Duodenal mucosa (tissue), 2 donors: ENCODE measurements at regions not wholly inside any gene's neighbourhood (a gene's known extent, or its start where the extent isn't known, plus 50 kb on each side); places are given as distances from the start of the nearest gene placed in this dataset.

Source experiments
- H3K27ac ChIP-seq: one replicate; pipeline ENCODE4 v1.7.0; 2013; ENCODE audit warnings: low read depth, low read length
- H3K27me3 ChIP-seq, 2 donors: one replicate each; pipeline ENCODE4 v1.7.0; 2013; ENCODE audit warnings: low read length in 2 of 2, control low read depth in 1 of 2; ENCODE audit not compliant: insufficient read depth in 2 of 2, control insufficient read depth in 1 of 2
- H3K36me3 ChIP-seq, 2 donors: one replicate each; pipeline ENCODE4 v1.7.0; 2013; ENCODE audit warnings: low read length in 2 of 2, control low read depth in 1 of 2; ENCODE audit not compliant: insufficient read depth in 2 of 2, control insufficient read depth in 1 of 2
- H3K4me1 ChIP-seq, 2 donors: one replicate each; pipeline ENCODE4 v1.7.0; 2013; ENCODE audit warnings: low read length in 2 of 2, control low read depth in 1 of 2; ENCODE audit not compliant: insufficient read depth in 2 of 2, control insufficient read depth in 1 of 2
- H3K4me3 ChIP-seq, 2 donors: one replicate each; pipeline ENCODE4 v1.7.0; 2013; ENCODE audit warnings: low read length in 2 of 2, low read depth in 1 of 2
- H3K9ac ChIP-seq, 2 donors: one replicate each; pipeline ENCODE4 v1.7.0; 2013; ENCODE audit warnings: low read length in 2 of 2, low read depth in 1 of 2
- H3K9me3 ChIP-seq, 2 donors: one replicate each; pipeline ENCODE4 v1.7.0; 2013; ENCODE audit warnings: low read length in 2 of 2, control low read depth in 1 of 2; ENCODE audit not compliant: control insufficient read depth in 1 of 2

DNA sequence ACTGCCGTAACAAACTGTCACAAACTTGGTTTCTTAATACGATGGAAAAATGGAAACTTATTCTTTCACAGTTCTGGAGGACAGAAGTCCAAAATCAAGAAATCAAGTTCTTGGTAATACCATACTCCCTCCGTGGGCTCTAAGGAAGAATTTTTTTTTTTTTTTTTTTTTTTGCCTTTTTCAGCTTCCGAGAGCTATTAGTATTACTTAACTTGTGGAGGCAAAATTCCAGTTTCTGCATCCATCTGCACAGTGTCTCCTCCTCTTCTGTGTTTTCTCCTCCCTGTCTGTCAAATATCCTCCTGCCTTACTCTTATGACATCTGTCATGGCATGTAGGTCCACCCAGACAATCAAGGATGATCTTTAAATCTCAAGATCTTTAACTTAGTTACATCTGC, 426.6 kb downstream of the SPRY1 start:
- Histone ChIP-seq H3K4me3 (no peak overlapping the region), H3K36me3 (no peaks in the 10 kb centered on the region), H3K27me3 (no peaks in the 10 kb centered on the region), H3K27ac (no peak overlapping the region), H3K9me3 (no peaks in the 10 kb centered on the region), H3K9ac (no peak overlapping the region), H3K4me1 (no peaks in the 10 kb centered on the region)

- Histone ChIP-seq H3K9ac (no peak overlapping the region), H3K27ac (no peak overlapping the region), H3K4me1 (no peaks in the 10 kb centered on the region), H3K36me3 (no peaks in the 10 kb centered on the region), H3K4me3 (no peak overlapping the region), H3K9me3 (no peaks in the 10 kb centered on the region), H3K27me3 (no peaks in the 10 kb centered on the region)
Observed at GRCh38 chr4:123824524-123824923, 427.9 kb downstream of the SPRY1 start.

DNA sequence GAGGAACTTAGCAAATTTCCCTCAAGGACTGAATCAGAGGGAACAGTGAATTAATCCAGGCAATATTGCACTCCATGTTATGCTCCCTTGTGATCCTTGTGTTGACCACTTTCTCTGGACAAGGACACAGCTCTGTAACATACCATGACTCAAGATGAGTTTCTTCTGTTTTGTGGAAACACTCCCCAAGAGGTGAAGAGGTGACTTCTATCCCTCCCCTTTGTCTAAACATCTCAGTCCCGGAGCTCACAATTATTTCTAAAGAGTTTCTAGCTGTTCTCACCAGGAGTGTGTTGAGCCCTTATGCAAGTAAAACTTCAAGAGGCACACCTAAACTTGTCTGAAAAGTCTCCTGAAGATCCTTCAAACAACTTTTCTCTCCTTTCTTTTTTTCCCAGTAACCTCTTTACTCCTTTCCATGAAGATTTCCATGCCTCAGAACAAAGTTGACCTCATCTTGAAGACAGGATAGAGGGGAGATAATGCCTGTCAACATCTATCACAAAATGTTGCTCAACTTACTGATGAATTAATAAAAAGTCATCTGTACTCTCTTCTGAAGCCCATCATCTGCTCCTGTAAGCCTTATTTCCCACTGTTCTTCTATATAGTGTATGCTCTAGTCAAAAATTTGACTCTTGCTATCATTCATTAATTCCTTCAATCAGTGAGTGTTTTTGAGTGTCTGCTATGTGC, 429.1 kb downstream of the SPRY1 start:
- H3K4me3 ChIP-seq = no peak overlapping the region
- H3K36me3 ChIP-seq = no peaks in the 10 kb centered on the region
- H3K4me1 ChIP-seq = no peaks in the 10 kb centered on the region
- no peak overlapping the region for H3K9ac ChIP-seq
- no peaks in the 10 kb centered on the region for H3K9me3 ChIP-seq
- H3K27me3 ChIP-seq = no peaks in the 10 kb centered on the region
- no peak overlapping the region for H3K27ac ChIP-seq

- no peak overlapping the region for H3K4me3 ChIP-seq
Observed at GRCh38 chr4:123826896-123827295, 430.3 kb downstream of the SPRY1 start.

GRCh38 chr4:123827511-123827910, 430.9 kb downstream of the SPRY1 start:
- Histone ChIP-seq H3K4me3 (no peak overlapping the region), H3K27me3 (no peaks in the 10 kb centered on the region), H3K27ac (no peak overlapping the region), H3K36me3 (no peaks in the 10 kb centered on the region), H3K9ac (no peak overlapping the region), H3K4me1 (no peaks in the 10 kb centered on the region), H3K9me3 (no peaks in the 10 kb centered on the region)

More at GRCh38 chr4:123826896-123827295, 430.3 kb downstream of the SPRY1 start:
- Histone ChIP-seq H3K27me3 (no peaks in the 10 kb centered on the region), H3K27ac (no peak overlapping the region), H3K4me1 (no peaks in the 10 kb centered on the region), H3K9ac (no peak overlapping the region), H3K9me3 (no peaks in the 10 kb centered on the region), H3K36me3 (no peaks in the 10 kb centered on the region)

GRCh38 chr4:123830930-123831329, 434.3 kb downstream of the SPRY1 start:
- H3K4me3 ChIP-seq = no peak overlapping the region
- H3K36me3 ChIP-seq = no peaks in the 10 kb centered on the region
- no peaks in the 10 kb centered on the region for H3K9me3 ChIP-seq
- H3K27ac ChIP-seq = no peak overlapping the region
- no peaks in the 10 kb centered on the region for H3K27me3 ChIP-seq
- H3K4me1 ChIP-seq = no peaks in the 10 kb centered on the region
- H3K9ac ChIP-seq = no peak overlapping the region

DNA sequence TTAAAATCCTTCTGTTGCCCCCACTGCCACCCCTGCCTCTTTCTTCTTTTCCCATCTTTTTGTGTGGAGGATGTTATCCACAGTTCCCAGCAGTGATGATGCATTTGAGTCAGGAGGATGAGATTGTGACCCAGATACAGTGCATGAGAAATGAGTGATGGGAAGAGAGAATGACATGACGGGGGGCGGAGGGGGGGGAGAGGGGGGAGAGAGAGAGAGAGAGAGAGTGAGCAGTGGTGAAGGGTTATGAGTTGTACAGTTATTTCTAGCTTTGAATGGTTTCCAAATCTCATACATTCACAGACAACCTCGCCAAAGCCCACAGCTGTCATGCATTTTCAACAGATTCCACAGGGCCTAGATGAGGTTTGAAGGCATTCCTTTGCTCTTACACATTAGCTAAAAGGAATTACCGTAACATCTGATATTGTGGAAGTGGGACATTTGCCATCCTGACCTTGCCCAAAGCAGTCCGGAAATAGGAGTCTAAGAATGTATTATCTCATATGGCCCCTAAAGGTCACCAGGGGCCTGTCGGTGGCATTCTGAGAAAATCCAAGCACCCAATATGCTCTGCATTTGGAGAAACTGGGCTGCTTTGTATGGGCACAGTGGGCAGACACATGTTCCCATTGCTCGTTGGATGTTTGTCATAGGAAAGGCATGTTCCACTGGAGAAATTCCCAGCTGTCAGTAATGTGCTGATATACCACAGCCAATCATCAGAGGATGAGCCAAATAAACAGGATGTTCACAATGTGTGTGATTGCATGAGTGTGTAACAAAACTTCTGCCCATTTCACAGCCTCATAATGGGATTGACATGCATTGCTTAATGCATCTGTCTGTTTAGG, 435.8 kb downstream of the SPRY1 start:
- Histone ChIP-seq H3K4me1 (peaks cover 5 to 8% of the 10 kb centered on the region in 2 donors), H3K9me3 (no peaks in the 10 kb centered on the region), H3K27ac (peak overlapping the region; percentile 61), H3K36me3 (no peaks in the 10 kb centered on the region), H3K27me3 (no peaks in the 10 kb centered on the region), H3K4me3 (no peak overlapping the region), H3K9ac (no peak overlapping the region)

DNA sequence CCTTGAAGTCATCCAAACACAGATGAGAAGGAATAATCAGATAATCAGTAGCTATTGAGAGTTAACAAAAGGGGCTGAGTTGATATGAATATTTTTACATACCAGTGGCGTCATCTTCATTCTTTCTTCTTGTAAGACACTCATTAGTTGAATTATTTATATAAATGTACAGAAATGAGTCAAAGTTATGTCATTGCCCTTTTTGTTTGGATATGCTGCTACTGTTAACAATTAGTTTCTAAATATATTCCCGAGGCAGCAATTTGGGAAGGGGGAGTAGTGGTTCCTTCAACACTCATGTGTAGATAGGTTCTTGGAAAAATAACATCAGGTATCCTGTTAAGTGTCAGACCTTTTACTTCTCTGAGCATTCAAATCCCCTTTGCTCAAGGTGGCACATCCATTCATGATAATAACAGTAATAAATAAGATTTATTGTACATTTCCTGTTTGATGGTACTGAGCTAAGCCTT, 436.6 kb downstream of the SPRY1 start:
- H3K27ac ChIP-seq = peak overlapping the region; percentile 61
- H3K4me3 ChIP-seq = no peak overlapping the region
- no peaks in the 10 kb centered on the region for H3K36me3 ChIP-seq
- H3K9me3 ChIP-seq = no peaks in the 10 kb centered on the region
- H3K9ac ChIP-seq = no peak overlapping the region
- H3K27me3 ChIP-seq = no peaks in the 10 kb centered on the region
- H3K4me1 ChIP-seq = peaks cover 5 to 8% of the 10 kb centered on the region in 2 donors

- no peak overlapping the region for H3K4me3 ChIP-seq
- no peaks in the 10 kb centered on the region for H3K36me3 ChIP-seq
- H3K4me1 ChIP-seq = peaks cover 5 to 8% of the 10 kb centered on the region in 2 donors
- no peaks in the 10 kb centered on the region for H3K9me3 ChIP-seq
- H3K27me3 ChIP-seq = no peaks in the 10 kb centered on the region
- H3K27ac ChIP-seq = no peak overlapping the region
- no peak overlapping the region for H3K9ac ChIP-seq
Observed at GRCh38 chr4:123835831-123836590, 439.4 kb downstream of the SPRY1 start.
